Type B pancreatic cell (in vitro differentiated cells): ENCODE measurements at regions not wholly inside any gene's neighbourhood (a gene's known extent, or its start where the extent isn't known, plus 50 kb on each side); places are given as distances from the start of the nearest gene placed in this dataset.

Experiments used
- DNase-seq: peaks from one replicate; pipeline ENCODE4 v3.0.0; 2021; ENCODE audit warnings: mixed read lengths; ENCODE audit not compliant: unreplicated experiment; ENCODE audit errors: extremely low spot score
- H3K27ac Mint-ChIP-seq: 2 replicates; pipeline ENCODE4 v1.8.0; 2021; ENCODE audit warnings: mild to moderate bottlenecking, mixed read lengths
- H3K27me3 Mint-ChIP-seq: 2 replicates; pipeline ENCODE4 v1.8.0; 2021; ENCODE audit warnings: mixed read lengths
- H3K36me3 Mint-ChIP-seq: 2 replicates; pipeline ENCODE4 v1.8.0; 2021; ENCODE audit warnings: mixed read lengths
- H3K4me1 Mint-ChIP-seq: one replicate; pipeline ENCODE4 v1.8.0; 2021; ENCODE audit warnings: mixed read lengths; ENCODE audit not compliant: unreplicated experiment
- H3K4me3 Mint-ChIP-seq: 2 replicates; pipeline ENCODE4 v1.8.0; 2021; ENCODE audit warnings: mild to moderate bottlenecking, mixed read lengths
- H3K9me3 Mint-ChIP-seq: 2 replicates; pipeline ENCODE4 v1.8.0; 2021; ENCODE audit warnings: mixed read lengths
- TF ChIP-seq, protein P1 (sequence below): fragments of 200-600 bp; sonication (generic); conservative IDR thresholded peaks from 2 replicates; pipeline ENCODE4 v1.5.0; 2021; ENCODE audit warnings: antibody characterized with exemption, mild to moderate bottlenecking

- TF ChIP-seq, protein P1, sequence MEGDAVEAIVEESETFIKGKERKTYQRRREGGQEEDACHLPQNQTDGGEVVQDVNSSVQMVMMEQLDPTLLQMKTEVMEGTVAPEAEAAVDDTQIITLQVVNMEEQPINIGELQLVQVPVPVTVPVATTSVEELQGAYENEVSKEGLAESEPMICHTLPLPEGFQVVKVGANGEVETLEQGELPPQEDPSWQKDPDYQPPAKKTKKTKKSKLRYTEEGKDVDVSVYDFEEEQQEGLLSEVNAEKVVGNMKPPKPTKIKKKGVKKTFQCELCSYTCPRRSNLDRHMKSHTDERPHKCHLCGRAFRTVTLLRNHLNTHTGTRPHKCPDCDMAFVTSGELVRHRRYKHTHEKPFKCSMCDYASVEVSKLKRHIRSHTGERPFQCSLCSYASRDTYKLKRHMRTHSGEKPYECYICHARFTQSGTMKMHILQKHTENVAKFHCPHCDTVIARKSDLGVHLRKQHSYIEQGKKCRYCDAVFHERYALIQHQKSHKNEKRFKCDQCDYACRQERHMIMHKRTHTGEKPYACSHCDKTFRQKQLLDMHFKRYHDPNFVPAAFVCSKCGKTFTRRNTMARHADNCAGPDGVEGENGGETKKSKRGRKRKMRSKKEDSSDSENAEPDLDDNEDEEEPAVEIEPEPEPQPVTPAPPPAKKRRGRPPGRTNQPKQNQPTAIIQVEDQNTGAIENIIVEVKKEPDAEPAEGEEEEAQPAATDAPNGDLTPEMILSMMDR = no peak
- Mint-ChIP-seq H3K27me3 (no peaks in the 10 kb centered on the region), H3K9me3 (peaks cover 6% of the 10 kb centered on the region), H3K36me3 (no peaks in the 10 kb centered on the region), H3K4me3 (no peak overlapping the region), H3K4me1 (no peaks in the 10 kb centered on the region), H3K27ac (no peak overlapping the region)
- DNase-seq = no peak
Measured at GRCh38 chr18:55713707-55714106, 125.7 kb upstream of the TCF4 start.

GRCh38 chr18:55706898-55707297, 118.9 kb upstream of the TCF4 start:
- Mint-ChIP-seq H3K27me3 (no peaks in the 10 kb centered on the region), H3K36me3 (no peaks in the 10 kb centered on the region), H3K4me3 (no peak overlapping the region), H3K9me3 (peaks cover 7% of the 10 kb centered on the region), H3K4me1 (no peaks in the 10 kb centered on the region), H3K27ac (no peak overlapping the region)
- TF ChIP-seq, protein P1 = no peak
- no peak for DNase-seq

- Mint-ChIP-seq H3K4me3 (no peak overlapping the region), H3K9me3 (peaks cover 8% of the 10 kb centered on the region), H3K27me3 (no peaks in the 10 kb centered on the region), H3K27ac (no peak overlapping the region), H3K36me3 (no peaks in the 10 kb centered on the region), H3K4me1 (peaks cover 7% of the 10 kb centered on the region)
- TF ChIP-seq, protein P1 = no peak
- no peak for DNase-seq
Measured at GRCh38 chr18:55699233-55699765, 111.3 kb upstream of the TCF4 start.

GRCh38 chr18:55696811-55697210, 108.8 kb upstream of the TCF4 start:
- Mint-ChIP-seq H3K27me3 (no peaks in the 10 kb centered on the region), H3K36me3 (no peaks in the 10 kb centered on the region), H3K4me1 (peaks cover 7% of the 10 kb centered on the region), H3K9me3 (peaks cover 9% of the 10 kb centered on the region), H3K27ac (no peak overlapping the region), H3K4me3 (no peak overlapping the region)
- TF ChIP-seq, protein P1 = no peak
- DNase-seq = no peak

- Mint-ChIP-seq H3K27ac (no peak overlapping the region), H3K9me3 (peaks cover 9% of the 10 kb centered on the region), H3K27me3 (no peaks in the 10 kb centered on the region), H3K4me1 (peaks cover 7% of the 10 kb centered on the region), H3K36me3 (no peaks in the 10 kb centered on the region), H3K4me3 (no peak overlapping the region)
- no peak for DNase-seq
- TF ChIP-seq, protein P1 = no peak
Measured at GRCh38 chr18:55695091-55695490, 107.1 kb upstream of the TCF4 start.

DNA sequence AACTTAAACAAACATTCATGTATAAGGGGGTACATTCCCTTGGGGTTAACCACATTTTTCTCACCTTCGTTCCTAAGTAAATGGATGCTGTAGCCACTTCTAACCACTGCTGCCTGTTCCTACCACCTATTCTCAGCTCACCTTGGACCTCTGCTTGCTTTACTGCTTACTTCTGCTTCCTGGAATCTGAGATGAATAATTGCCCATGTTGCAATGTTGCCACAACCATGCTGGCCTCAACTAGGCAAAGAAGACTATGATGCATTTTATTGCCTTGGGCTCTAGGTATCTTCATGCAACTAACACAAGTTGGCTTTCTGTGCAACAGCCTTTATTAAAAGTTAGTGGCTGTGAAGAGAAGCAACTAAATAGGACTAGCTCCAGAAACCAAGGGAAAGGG, 106.3 kb upstream of the TCF4 start:
- no peaks in the 10 kb centered on the region for H3K27me3 Mint-ChIP-seq
- H3K4me1 Mint-ChIP-seq = peaks cover 2% of the 10 kb centered on the region
- H3K36me3 Mint-ChIP-seq = no peaks in the 10 kb centered on the region
- no peak for DNase-seq
- peaks cover 9% of the 10 kb centered on the region for H3K9me3 Mint-ChIP-seq
- no peak overlapping the region for H3K4me3 Mint-ChIP-seq
- no peak overlapping the region for H3K27ac Mint-ChIP-seq
- TF ChIP-seq, protein P1 = no peak
